ENCODE measurements at regions not wholly inside any gene's neighbourhood (a gene's known extent, or its start where the extent isn't known, plus 50 kb on each side); places are given as distances from the start of the nearest gene placed in this dataset.

GRCh38 chr14:45362505-45362904 is 109.5 kb upstream of the MIS18BP1 start:
- TF ChIP-seq POLR2A (IDR thresholded peaks at IDR 0.05; ENCODE audit: low read length): no peak
- TF ChIP-seq GATA1 (IDR thresholded peaks at IDR 0.05; ENCODE audit: low read depth, low read length): no peak

All from erythroblast (primary cell).